B cell (primary cell): ENCODE measurements at regions not wholly inside any gene's neighbourhood (a gene's known extent, or its start where the extent isn't known, plus 50 kb on each side); places are given as distances from the start of the nearest gene placed in this dataset.

Experiments used
- EZH2 ChIP-seq: IDR thresholded peaks from 2 replicates; pipeline ENCODE4 v1.6.1; 2012; ENCODE audit warnings: borderline replicate concordance, low read depth, mild to moderate bottlenecking, moderate library complexity, low read length; ENCODE audit not compliant: insufficient read depth, poor library complexity, severe bottlenecking
- TF ChIP-seq, protein P1 (sequence below): fragments of 200-600 bp; IDR thresholded peaks from one replicate; pipeline ENCODE4 v1.8.0; 2022; ENCODE audit warnings: antibody characterized with exemption, mild to moderate bottlenecking

DNA sequence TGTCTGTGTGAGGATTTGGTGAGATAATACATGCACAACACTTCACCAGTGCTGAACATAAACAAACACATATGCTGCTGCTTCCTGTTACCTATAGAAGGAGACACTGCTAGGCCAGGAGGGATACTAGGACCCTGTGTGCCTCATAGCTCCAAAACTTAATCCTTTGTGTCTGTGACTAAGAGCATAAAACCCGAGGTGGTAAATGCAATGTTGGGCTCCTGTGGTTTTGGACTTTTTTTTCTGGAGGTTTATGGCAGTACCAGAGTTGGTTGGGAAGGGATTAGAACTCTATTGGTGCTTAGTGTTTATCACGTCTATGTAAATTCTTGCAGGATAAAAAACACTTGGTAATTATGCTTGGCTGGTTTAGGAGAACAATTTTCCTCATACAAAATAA lies 122.9 kb downstream of the NUF2 start:
- TF ChIP-seq, protein P1, sequence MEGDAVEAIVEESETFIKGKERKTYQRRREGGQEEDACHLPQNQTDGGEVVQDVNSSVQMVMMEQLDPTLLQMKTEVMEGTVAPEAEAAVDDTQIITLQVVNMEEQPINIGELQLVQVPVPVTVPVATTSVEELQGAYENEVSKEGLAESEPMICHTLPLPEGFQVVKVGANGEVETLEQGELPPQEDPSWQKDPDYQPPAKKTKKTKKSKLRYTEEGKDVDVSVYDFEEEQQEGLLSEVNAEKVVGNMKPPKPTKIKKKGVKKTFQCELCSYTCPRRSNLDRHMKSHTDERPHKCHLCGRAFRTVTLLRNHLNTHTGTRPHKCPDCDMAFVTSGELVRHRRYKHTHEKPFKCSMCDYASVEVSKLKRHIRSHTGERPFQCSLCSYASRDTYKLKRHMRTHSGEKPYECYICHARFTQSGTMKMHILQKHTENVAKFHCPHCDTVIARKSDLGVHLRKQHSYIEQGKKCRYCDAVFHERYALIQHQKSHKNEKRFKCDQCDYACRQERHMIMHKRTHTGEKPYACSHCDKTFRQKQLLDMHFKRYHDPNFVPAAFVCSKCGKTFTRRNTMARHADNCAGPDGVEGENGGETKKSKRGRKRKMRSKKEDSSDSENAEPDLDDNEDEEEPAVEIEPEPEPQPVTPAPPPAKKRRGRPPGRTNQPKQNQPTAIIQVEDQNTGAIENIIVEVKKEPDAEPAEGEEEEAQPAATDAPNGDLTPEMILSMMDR: no peak
- no peak for TF ChIP-seq EZH2
